ENCODE measurements at regions not wholly inside any gene's neighbourhood (a gene's known extent, or its start where the extent isn't known, plus 50 kb on each side); places are given as distances from the start of the nearest gene placed in this dataset.

- DNase-seq: no peak
These were observed 139.6 kb upstream of the UNC5B start for GRCh38 chr10:71072823-71073210.

GRCh38 chr10:71073451-71074175 is 138.8 kb upstream of the UNC5B start:
- DNase-seq: no peak

- DNase-seq: no peak
These were observed 138.1 kb upstream of the UNC5B start for GRCh38 chr10:71074176-71074755.

GRCh38 chr10:71075086-71075758 is 137.1 kb upstream of the UNC5B start:
- no peak for DNase-seq

- DNase-seq: no peak
These were observed 136.5 kb upstream of the UNC5B start for GRCh38 chr10:71075759-71076472.

- DNase-seq: no peak
These were observed 135.8 kb upstream of the UNC5B start for GRCh38 chr10:71076473-71077142.

GRCh38 chr10:71077143-71077581 is 135.2 kb upstream of the UNC5B start:
- DNase-seq: no peak

GRCh38 chr10:71077796-71078453 is 134.4 kb upstream of the UNC5B start:
- no peak for DNase-seq

- no peak for DNase-seq
These were observed 133.8 kb upstream of the UNC5B start for GRCh38 chr10:71078454-71079145.

GRCh38 chr10:71079761-71080380 is 132.5 kb upstream of the UNC5B start:
- no peak for DNase-seq

GRCh38 chr10:71080381-71081228 is 131.8 kb upstream of the UNC5B start:
- no peak for DNase-seq

- no peak for DNase-seq
These were observed 131.2 kb upstream of the UNC5B start for GRCh38 chr10:71081229-71081560.

- no peak for DNase-seq
These were observed 130.5 kb upstream of the UNC5B start for GRCh38 chr10:71081912-71082311.

- no peak for DNase-seq
These were observed 129.2 kb upstream of the UNC5B start for GRCh38 chr10:71082960-71083715.

- DNase-seq: no peak
These were observed 128.7 kb upstream of the UNC5B start for GRCh38 chr10:71083716-71083975.

- DNase-seq: no peak
These were observed 128.1 kb upstream of the UNC5B start for GRCh38 chr10:71084061-71084817.

- DNase-seq: no peak
These were observed 127.6 kb upstream of the UNC5B start for GRCh38 chr10:71084818-71085126.

GRCh38 chr10:71085689-71086438 is 126.5 kb upstream of the UNC5B start:
- no peak for DNase-seq
